GM18508 (cell line): ENCODE measurements at regions not wholly inside any gene's neighbourhood (a gene's known extent, or its start where the extent isn't known, plus 50 kb on each side); places are given as distances from the start of the nearest gene placed in this dataset.
"Not testable (repeated sequence)": the region's sequence is repeated elsewhere in the genome, so short reads cannot be mapped to it uniquely, and the experiment has no call there.

Experiments
- ATAC-seq: cut with Tn5 transposase; IDR thresholded peaks from one replicate; pipeline ENCODE4 v1.9.1; 2021; ENCODE audit warnings: moderate number of reproducible peaks; ENCODE audit not compliant: insufficient read depth, unreplicated experiment

GRCh38 chr7:68789597-68789996 lies 808.7 kb upstream of the AUTS2 start:
- no peak for ATAC-seq

DNA sequence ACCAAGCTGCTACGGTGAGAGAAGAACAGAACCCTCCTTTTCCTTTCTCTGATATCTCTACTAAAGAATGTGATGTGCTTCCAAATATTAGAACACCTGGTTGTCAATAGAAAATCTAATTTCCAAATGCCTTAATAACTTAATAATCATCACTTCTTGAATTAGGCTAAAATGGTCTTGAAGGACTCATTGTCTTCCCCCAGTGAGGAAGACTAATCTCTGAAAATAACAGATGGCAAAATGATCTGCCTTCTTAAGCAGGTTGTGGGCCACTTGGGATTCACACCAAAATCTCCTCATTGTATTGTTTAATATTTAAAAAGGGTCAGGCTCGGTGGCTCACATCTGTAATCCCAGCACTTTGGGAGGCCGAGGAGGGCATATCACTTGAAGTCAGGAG lies 805.9 kb upstream of the AUTS2 start:
- no peak for ATAC-seq

DNA sequence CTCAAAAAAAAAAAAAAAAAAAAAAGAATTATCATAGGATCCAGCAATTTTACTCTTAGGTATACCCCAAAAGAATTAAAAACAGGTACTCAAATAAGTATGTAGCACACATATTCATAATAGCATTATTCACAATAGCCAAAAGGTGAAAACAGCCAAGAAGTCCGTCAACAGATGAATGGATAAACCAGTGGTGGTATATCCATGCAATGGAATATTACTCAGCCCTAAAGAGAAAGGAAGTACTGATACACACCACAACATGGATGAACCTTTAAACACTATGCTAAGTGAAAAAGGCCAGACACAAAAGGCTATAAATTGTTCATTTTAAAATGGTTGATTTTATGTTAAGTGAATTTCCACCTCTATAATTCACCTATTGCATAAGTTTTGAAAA lies 804.8 kb upstream of the AUTS2 start:
- ATAC-seq, result no peak

- ATAC-seq, result no peak
These were observed 798.0 kb upstream of the AUTS2 start for GRCh38 chr7:68800316-68800715.

GRCh38 chr7:68805159-68805558 lies 793.1 kb upstream of the AUTS2 start:
- ATAC-seq, result no peak

DNA sequence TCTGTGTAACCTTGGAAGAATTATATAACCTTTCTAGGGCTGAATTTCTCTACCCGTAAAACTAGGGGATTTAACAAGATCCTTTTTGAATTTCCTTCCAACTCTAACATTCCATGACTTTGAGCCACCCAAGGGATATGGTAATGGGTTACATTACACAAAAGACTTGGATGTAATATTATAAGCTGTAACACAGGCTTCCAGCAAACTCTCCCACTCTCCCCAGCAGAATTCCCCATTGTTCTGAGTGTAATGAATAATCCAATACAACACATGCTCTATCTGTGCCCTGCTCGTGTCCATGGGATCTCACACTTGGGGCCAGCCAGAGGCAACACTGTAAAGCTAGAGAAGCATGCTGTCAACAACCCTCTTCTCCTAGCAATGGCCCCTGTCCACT lies 790.6 kb upstream of the AUTS2 start:
- ATAC-seq, result no peak

- no peak for ATAC-seq
These were observed 784.7 kb upstream of the AUTS2 start for GRCh38 chr7:68813551-68814080.

DNA sequence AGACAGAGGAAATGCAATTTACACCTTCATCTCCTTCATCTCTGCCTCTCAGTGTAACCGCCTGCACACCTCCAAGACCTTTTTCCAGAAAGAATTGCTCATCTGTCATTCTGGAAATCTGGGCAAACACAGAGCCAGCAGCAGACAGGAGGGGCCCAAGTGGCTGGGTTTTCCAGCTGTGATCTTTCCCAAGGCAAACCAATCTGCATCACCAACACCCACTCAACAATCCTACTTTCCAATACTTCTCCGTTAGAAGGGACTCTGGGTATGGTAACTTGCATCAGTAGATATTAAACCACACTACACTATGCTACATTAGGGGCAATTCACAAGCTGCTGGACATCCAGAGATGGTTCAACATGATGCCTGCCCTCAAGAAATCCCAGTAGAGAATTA lies 781.8 kb upstream of the AUTS2 start:
- no peak for ATAC-seq

DNA sequence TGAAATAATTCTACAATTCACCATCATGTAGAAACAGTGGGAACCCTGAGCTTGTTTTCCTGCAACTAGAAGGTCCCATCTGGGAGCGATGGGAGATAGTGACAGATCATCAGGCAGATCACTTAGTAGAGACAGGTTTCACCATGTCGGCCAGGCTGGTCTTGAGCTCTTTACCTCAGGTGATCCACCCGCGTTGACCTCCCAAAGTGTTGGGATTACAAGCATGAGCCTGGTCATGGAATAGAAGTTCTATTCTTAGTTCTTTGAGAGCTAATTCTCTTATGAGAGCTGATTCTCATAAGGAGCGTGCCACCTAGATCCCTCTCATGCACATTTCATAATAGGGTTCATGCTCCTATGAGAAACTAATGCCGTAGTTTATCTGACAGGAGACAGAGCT lies 778.0 kb upstream of the AUTS2 start:
- ATAC-seq, result no peak

DNA sequence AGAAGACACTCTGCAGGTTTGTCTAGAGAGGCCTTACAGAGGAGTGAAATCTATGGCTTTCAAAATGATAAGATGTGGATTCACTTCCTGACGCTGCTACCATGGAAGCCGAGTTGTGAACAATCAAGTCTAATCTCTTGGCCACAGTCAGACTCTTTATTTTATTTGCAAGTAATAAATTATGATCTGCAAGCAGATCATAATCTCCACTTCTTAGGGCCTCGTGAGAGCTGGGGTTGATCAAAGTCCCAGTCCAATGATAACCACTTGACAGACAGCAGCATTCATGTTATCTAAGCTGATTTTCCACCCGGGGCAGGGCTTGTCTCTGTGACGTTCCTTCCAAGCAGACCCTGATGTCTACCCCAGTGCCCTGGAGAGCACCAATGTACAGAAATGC lies 776.4 kb upstream of the AUTS2 start:
- ATAC-seq, result no peak

DNA sequence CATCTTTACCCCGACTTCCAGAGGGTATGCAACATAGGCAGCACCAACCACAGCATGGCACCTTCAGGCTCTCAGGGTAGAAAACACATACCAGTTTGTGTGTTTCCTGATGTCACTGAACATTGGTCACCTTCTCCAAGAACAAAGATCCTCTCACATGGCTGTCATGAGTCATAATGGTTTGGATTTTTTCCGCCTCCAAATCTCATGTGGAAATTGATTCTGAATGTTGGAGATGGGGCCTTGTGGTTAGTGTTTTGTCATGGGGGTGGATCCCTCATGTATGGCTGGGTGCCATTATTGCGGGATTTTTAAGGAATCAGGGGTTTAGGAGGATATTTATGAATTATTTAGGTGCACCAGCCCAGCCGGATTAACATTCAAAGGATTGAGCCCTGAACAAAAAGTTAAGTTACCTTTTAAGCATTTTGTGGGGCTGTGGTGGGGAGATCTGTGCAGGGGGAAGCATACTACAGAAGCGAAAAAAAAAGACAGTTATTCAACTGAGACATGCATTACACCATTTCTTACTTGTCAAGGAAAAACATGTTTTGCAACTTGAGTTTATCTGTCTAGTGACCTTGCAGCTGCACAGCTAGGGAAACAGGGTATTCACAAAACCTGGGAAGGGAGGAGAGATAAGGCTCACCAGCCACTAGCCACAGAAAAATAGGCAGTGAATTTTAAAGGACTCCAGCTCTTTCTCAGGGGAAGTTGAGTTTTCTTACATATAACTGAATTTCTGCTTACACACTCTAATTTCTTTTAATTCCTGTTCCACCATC lies 774.1 kb upstream of the AUTS2 start:
- ATAC-seq, result no peak

GRCh38 chr7:68828575-68828974 lies 769.7 kb upstream of the AUTS2 start:
- no peak for ATAC-seq

DNA sequence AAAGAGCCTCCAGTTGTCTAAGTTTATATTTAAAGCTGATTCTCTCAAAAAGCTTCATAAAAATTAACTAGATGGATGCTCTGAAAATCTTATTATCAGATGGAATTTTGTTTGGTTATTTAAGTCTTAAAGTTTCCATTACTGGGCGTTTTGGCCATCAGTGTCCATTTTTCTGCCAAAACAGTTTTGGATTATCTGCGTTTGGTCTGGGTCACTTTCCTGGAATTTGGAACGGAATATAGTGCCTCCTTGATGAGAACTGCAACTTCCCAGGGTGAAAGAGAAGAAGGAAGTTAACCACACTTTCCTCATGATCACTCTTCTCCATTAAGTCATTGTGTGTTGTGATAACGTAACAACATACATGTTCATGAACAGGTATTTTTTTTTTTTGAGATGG lies 764.9 kb upstream of the AUTS2 start:
- no peak for ATAC-seq

- no peak for ATAC-seq
These were observed 759.3 kb upstream of the AUTS2 start for GRCh38 chr7:68839014-68839413.

- ATAC-seq, result no peak
These were observed 757.3 kb upstream of the AUTS2 start for GRCh38 chr7:68840991-68841390.

- not testable (repeated sequence) for ATAC-seq
These were observed 754.3 kb upstream of the AUTS2 start for GRCh38 chr7:68843985-68844384.

- ATAC-seq, result no peak
These were observed 751.4 kb upstream of the AUTS2 start for GRCh38 chr7:68846811-68847325.

- ATAC-seq, result no peak
These were observed 745.0 kb upstream of the AUTS2 start for GRCh38 chr7:68853254-68853653.

- no peak for ATAC-seq
These were observed 740.7 kb upstream of the AUTS2 start for GRCh38 chr7:68857571-68857970.

DNA sequence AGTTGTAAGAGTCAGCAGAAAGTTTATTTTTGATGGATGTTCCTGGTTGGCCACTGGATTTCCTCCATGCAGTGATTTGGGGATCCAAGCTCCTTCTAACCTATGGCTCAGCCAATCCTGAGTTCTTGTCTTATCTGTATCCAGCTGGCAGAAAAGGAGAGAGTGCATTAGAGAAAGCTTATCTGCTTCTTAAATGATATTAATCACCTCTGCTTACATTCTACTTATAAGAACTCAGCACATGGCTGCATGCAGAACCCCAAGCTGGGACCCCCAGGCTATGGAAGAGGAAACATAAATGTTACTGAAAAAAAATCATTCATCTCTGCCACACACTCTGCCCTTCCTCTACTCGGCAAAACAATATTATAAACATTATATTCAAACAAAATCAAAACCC lies 739.8 kb upstream of the AUTS2 start:
- no peak for ATAC-seq

GRCh38 chr7:68861171-68861570 lies 737.1 kb upstream of the AUTS2 start:
- no peak for ATAC-seq

GRCh38 chr7:68862261-68862660 lies 736.0 kb upstream of the AUTS2 start:
- no peak for ATAC-seq
